ENCODE measurements at regions not wholly inside any gene's neighbourhood (a gene's known extent, or its start where the extent isn't known, plus 50 kb on each side); places are given as distances from the start of the nearest gene placed in this dataset.

GRCh38 chr1:186559601-186560116, 98.7 kb upstream of the PDC start:
- intact Hi-C loops (cut with micrococcal nuclease; ENCODE audit: unreplicated experiment) (no loop called here), in situ Hi-C loops (cut with MboI) (no loop called here)
- Histone ChIP-seq H3K9ac (ENCODE audit: control insufficient read depth, insufficient read depth, low read length) (no peak overlapping the region), H3K9me3 (replicated peaks; ENCODE audit: control insufficient read depth, insufficient read depth, low read length) (no peaks in the 10 kb centered on the region), H4K20me1 (ENCODE audit: control insufficient read depth, insufficient read depth) (no peaks in the 10 kb centered on the region), H3K4me2 (ENCODE audit: control insufficient read depth, insufficient read depth) (no peak overlapping the region), H3K36me3 (ENCODE audit: control insufficient read depth in 2 of 2, insufficient read depth in 2 of 2, low read length in 1 of 2) (no peaks in the 10 kb centered on the region), H3K4me1 (ENCODE audit: control insufficient read depth, insufficient read depth, low read length) (no peaks in the 10 kb centered on the region), H2AFZ (ENCODE audit: control insufficient read depth, low read depth, low read length) (0 out of 2 replicates have a peak overlapping the region, but pooled peaks have one; percentile 17), H3K4me3 (no peak overlapping the region), H3K27ac (ENCODE audit: control insufficient read depth, insufficient read depth) (no peak overlapping the region), H3K79me2 (ENCODE audit: control insufficient read depth, insufficient read depth, low read length) (no peaks in the 10 kb centered on the region), H3K27me3 (replicated peaks in 1 of 2; ENCODE audit: control insufficient read depth in 2 of 2, insufficient read depth in 2 of 2, low read length in 1 of 2) (no peaks in the 10 kb centered on the region)
- ChIA-PET RAD21 (ENCODE audit: unreplicated experiment) (no interaction called here), POLR2A (no interaction called here), SMC1A (ENCODE audit: uncharacterized antibody, unreplicated experiment) (no interaction called here), CTCF (interaction anchor here (1.2 kb wide), 1 partner anchor 47 kb away, joined by 3 read pairs; no protein-coding TSS in a partner anchor)
- DNase-seq (ENCODE audit: low read depth, low spot score) (no peak), FAIRE-seq (peak; percentile 78), ATAC-seq (peak; percentile 89)
- 27% methylated on average over 6 of the region's 6 CpGs for WGBS (ENCODE audit: insufficient coverage, insufficient replicate concordance, low lambda C conversion rate, missing lambda C conversion rate)
- no TSS peak for BruUV-seq (replicated peaks)
- TF ChIP-seq IKZF2 (IDR thresholded peaks at IDR 0.05) (0 out of 4 replicates have a peak, but pooled peaks of 1 of the 2 experiments have one; percentile 26), EGR1 (IDR thresholded peaks at IDR 0.05; ENCODE audit: borderline replicate concordance in 1 of 2, low read depth in 2 of 2, low read length in 2 of 2) (no peak), ETV6 (conservative IDR thresholded peaks at IDR 0.05 in 1 of 2, IDR thresholded peaks at IDR 0.05 in 1 of 2; ENCODE audit: borderline replicate concordance in 1 of 2, low read depth in 1 of 2) (no peak; a peak in 1 of 4 replicates), RB1 (IDR thresholded peaks at IDR 0.05; ENCODE audit: borderline replicate concordance) (no peak), IKZF1 (conservative IDR thresholded peaks at IDR 0.05) (0 out of 2 replicates have a peak, but pooled peaks have one; percentile 16), FOXK2 (IDR thresholded peaks at IDR 0.05) (no peak), ZBTB33 (IDR thresholded peaks at IDR 0.05) (no peak), ZBED1 (IDR thresholded peaks at IDR 0.05; ENCODE audit: borderline replicate concordance) (peak; percentile 38; the same call in 1 of the 2 replicates), REST (IDR thresholded peaks at IDR 0.05; ENCODE audit: low read depth, low read length) (no peak), CTCF (IDR thresholded peaks at IDR 0.05 in 2 of 3, conservative IDR thresholded peaks at IDR 0.05 in 1 of 3; ENCODE audit: control insufficient read depth in 2 of 3, extremely low read depth in 1 of 3, insufficient read depth in 1 of 3, low read depth in 3 of 3, low read length in 3 of 3) (no peak), NR2C2 (IDR thresholded peaks at IDR 0.05; ENCODE audit: borderline replicate concordance, control insufficient read depth, insufficient read length, low read depth) (no peak), RAD21 (IDR thresholded peaks at IDR 0.05; ENCODE audit: insufficient read depth, low read depth, low read length) (peak; percentile 9; the same call in 1 of the 2 replicates), SREBF1 (IDR thresholded peaks at IDR 0.05; ENCODE audit: low read length) (no peak), JUNB (IDR thresholded peaks at IDR 0.05) (peak; percentile 67), ATF7 (IDR thresholded peaks at IDR 0.05; ENCODE audit: low read depth) (no peak), RUNX3 (IDR thresholded peaks at IDR 0.05; ENCODE audit: low read length) (peak; percentile 46; the same call in 1 of the 2 replicates), ZNF384 (IDR thresholded peaks at IDR 0.05; ENCODE audit: borderline replicate concordance, low read depth, low read length) (no peak), CBX5 (IDR thresholded peaks at IDR 0.05; ENCODE audit: low read depth) (no peak)
